ENCODE measurements at regions not wholly inside any gene's neighbourhood (a gene's known extent, or its start where the extent isn't known, plus 50 kb on each side); places are given as distances from the start of the nearest gene placed in this dataset.

DNA sequence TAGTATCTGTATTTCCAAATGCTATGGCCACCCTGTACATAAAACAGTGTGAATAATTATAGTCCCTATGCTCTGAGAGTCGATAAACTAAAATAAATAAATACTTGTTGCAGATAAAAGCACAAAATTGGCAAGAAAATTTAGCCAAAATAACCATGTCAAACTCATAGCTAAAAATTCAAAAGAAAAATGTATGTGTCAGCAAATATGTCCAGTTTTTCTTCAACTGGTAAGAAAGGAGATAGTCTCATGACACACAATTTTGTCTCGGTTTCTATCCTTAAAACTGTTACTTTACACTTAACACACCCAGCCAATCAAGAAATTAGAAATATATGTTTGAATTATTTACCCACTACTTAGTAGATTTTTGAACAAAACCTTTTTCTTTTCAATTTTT is 145.6 kb upstream of the FSCB start:
- Histone ChIP-seq H3K9me1 (ENCODE audit: control insufficient read depth, insufficient read depth, low read length) (no peaks in the 10 kb centered on the region), H4K20me1 (replicated peaks; ENCODE audit: control insufficient read depth, insufficient read depth, low read length) (no peaks in the 10 kb centered on the region), H3K79me2 (ENCODE audit: control insufficient read depth, insufficient read depth, low read length) (no peaks in the 10 kb centered on the region), H3K4me2 (ENCODE audit: insufficient read depth, low read length) (no peak overlapping the region), H3K27ac (ENCODE audit: extremely low read depth, low read depth, low read length) (no peak overlapping the region), H3K27me3 (ENCODE audit: control insufficient read depth in 2 of 2, insufficient read depth in 2 of 2, low read length in 2 of 2) (no peaks in the 10 kb centered on the region), H2AFZ (ENCODE audit: low read depth, low read length) (no peak overlapping the region), H3K4me1 (replicated peaks in 1 of 2; ENCODE audit: control insufficient read depth in 2 of 2, insufficient read depth in 2 of 2, low read length in 2 of 2) (no peaks in the 10 kb centered on the region), H3K4me3 (no peak overlapping the region), H3K36me3 (ENCODE audit: control insufficient read depth, insufficient read depth, low read length) (no peaks in the 10 kb centered on the region), H3K9ac (ENCODE audit: insufficient read depth in 1 of 2, low read depth in 2 of 2, low read length in 2 of 2) (no peak overlapping the region), H3K9me3 (replicated peaks; ENCODE audit: control insufficient read depth, insufficient read depth, low read depth, low read length) (no peaks in the 10 kb centered on the region)
- in situ Hi-C loops (cut with MboI) (no loop called here), intact Hi-C loops (cut with micrococcal nuclease) (no loop called here)
- ATAC-seq (no peak), DNase-seq (ENCODE audit: extremely low read depth in 1 of 4, low spot score in 3 of 4) (no peak), FAIRE-seq (no peak)
- no TSS peak for BruUV-seq (replicated peaks)
- ChIA-PET POLR2A (no interaction called here), CTCF (ENCODE audit: low intra/inter-chr PET ratio) (no interaction called here)
- TF ChIP-seq HCFC1 (IDR thresholded peaks at IDR 0.05; ENCODE audit: low read depth, low read length) = no peak
- TF ChIP-seq MAFF (IDR thresholded peaks at IDR 0.05; ENCODE audit: low read length) = peak; percentile 70
- no peak for TF ChIP-seq MECOM (CRISPR knock-in tag; IDR thresholded peaks at IDR 0.05)
- TF ChIP-seq C11orf30 (IDR thresholded peaks at IDR 0.05; ENCODE audit: low read depth) = peak; percentile 22; the same call in 1 of the 2 replicates
- peak; percentile 65 for TF ChIP-seq ZNF316 (IDR thresholded peaks at IDR 0.05)
- TF ChIP-seq MAFK (IDR thresholded peaks at IDR 0.05; ENCODE audit: low read length) = peak; percentile 79
- no peak for TF ChIP-seq SMAD2 (IDR thresholded peaks at IDR 0.05; ENCODE audit: low read depth, low read length)
- TF ChIP-seq MAFG (tag; conservative IDR thresholded peaks at IDR 0.05) = peak; percentile 47
- WGBS (ENCODE audit: insufficient coverage, low coverage, missing lambda C conversion rate) = 0% methylated on average over 2 of the region's 2 CpGs

DNA sequence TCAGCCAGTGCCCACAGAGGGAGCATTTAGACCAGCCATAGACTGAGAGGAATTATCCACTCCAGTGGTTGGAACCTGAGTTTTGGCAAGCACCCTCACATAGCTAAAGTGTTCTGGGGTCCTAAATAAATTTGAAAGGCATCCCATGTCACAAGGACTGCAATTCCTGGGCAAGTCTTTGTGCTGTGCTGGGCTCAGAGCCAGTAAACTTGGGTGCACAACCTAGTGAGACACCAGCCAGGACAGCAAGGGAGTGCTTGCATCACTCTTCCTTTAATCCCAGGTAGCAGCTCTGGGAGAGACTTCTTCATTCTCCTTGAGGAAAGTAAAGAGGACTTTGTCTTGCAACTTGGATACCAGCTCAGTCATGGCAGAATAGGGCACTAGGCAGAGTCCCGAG is 142.0 kb upstream of the FSCB start:
- H3K79me2 ChIP-seq (ENCODE audit: control insufficient read depth, insufficient read depth, low read length) = no peaks in the 10 kb centered on the region
- in situ Hi-C loops (cut with MboI) (no loop called here), intact Hi-C loops (cut with micrococcal nuclease) (no loop called here)
- FAIRE-seq (no peak), ATAC-seq (no peak), DNase-seq (ENCODE audit: extremely low read depth in 1 of 4, low spot score in 3 of 4) (no peak)
- no peaks in the 10 kb centered on the region for H3K9me3 ChIP-seq (replicated peaks; ENCODE audit: control insufficient read depth, insufficient read depth, low read depth, low read length)
- no peaks in the 10 kb centered on the region for H4K20me1 ChIP-seq (replicated peaks; ENCODE audit: control insufficient read depth, insufficient read depth, low read length)
- no peaks in the 10 kb centered on the region for H3K4me1 ChIP-seq (replicated peaks in 1 of 2; ENCODE audit: control insufficient read depth in 2 of 2, insufficient read depth in 2 of 2, low read length in 2 of 2)
- POLR2A ChIA-PET = no interaction called here
- no peak overlapping the region for H3K4me3 ChIP-seq
- H3K36me3 ChIP-seq (ENCODE audit: control insufficient read depth, insufficient read depth, low read length) = no peaks in the 10 kb centered on the region
- H3K4me2 ChIP-seq (ENCODE audit: insufficient read depth, low read length) = no peak overlapping the region
- H3K9ac ChIP-seq (ENCODE audit: insufficient read depth in 1 of 2, low read depth in 2 of 2, low read length in 2 of 2) = no peak overlapping the region
- WGBS (ENCODE audit: insufficient coverage, low coverage, missing lambda C conversion rate) = 0% methylated on average over 1 of the region's 1 CpG
- no peaks in the 10 kb centered on the region for H3K27me3 ChIP-seq (ENCODE audit: control insufficient read depth in 2 of 2, insufficient read depth in 2 of 2, low read length in 2 of 2)
- CTCF ChIA-PET (ENCODE audit: low intra/inter-chr PET ratio) = no interaction called here
- no TSS peak for BruUV-seq (replicated peaks)
- no peaks in the 10 kb centered on the region for H3K9me1 ChIP-seq (ENCODE audit: control insufficient read depth, insufficient read depth, low read length)
- H2AFZ ChIP-seq (ENCODE audit: low read depth, low read length) = no peak overlapping the region
- no peak overlapping the region for H3K27ac ChIP-seq (ENCODE audit: extremely low read depth, low read depth, low read length)
- TF ChIP-seq, protein P1, sequence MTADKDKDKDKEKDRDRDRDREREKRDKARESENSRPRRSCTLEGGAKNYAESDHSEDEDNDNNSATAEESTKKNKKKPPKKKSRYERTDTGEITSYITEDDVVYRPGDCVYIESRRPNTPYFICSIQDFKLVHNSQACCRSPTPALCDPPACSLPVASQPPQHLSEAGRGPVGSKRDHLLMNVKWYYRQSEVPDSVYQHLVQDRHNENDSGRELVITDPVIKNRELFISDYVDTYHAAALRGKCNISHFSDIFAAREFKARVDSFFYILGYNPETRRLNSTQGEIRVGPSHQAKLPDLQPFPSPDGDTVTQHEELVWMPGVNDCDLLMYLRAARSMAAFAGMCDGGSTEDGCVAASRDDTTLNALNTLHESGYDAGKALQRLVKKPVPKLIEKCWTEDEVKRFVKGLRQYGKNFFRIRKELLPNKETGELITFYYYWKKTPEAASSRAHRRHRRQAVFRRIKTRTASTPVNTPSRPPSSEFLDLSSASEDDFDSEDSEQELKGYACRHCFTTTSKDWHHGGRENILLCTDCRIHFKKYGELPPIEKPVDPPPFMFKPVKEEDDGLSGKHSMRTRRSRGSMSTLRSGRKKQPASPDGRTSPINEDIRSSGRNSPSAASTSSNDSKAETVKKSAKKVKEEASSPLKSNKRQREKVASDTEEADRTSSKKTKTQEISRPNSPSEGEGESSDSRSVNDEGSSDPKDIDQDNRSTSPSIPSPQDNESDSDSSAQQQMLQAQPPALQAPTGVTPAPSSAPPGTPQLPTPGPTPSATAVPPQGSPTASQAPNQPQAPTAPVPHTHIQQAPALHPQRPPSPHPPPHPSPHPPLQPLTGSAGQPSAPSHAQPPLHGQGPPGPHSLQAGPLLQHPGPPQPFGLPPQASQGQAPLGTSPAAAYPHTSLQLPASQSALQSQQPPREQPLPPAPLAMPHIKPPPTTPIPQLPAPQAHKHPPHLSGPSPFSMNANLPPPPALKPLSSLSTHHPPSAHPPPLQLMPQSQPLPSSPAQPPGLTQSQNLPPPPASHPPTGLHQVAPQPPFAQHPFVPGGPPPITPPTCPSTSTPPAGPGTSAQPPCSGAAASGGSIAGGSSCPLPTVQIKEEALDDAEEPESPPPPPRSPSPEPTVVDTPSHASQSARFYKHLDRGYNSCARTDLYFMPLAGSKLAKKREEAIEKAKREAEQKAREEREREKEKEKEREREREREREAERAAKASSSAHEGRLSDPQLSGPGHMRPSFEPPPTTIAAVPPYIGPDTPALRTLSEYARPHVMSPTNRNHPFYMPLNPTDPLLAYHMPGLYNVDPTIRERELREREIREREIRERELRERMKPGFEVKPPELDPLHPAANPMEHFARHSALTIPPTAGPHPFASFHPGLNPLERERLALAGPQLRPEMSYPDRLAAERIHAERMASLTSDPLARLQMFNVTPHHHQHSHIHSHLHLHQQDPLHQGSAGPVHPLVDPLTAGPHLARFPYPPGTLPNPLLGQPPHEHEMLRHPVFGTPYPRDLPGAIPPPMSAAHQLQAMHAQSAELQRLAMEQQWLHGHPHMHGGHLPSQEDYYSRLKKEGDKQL (CRISPR knock-in tag; IDR thresholded peaks at IDR 0.05; ENCODE audit: borderline replicate concordance) = no peak
- no peak for TF ChIP-seq SRSF9 (IDR thresholded peaks at IDR 0.05; ENCODE audit: borderline replicate concordance, low read depth, low read length)
- no peak for TF ChIP-seq ZEB2 (IDR thresholded peaks at IDR 0.05)
- no peak for TF ChIP-seq SLC30A9 (CRISPR knock-in tag; IDR thresholded peaks at IDR 0.05)
- no peak for TF ChIP-seq ZNF445 (CRISPR knock-in tag; IDR thresholded peaks at IDR 0.05; ENCODE audit: low read depth)
- TF ChIP-seq MYC (IDR thresholded peaks at IDR 0.05; ENCODE audit: low read depth, low read length) = no peak
- TF ChIP-seq MYC (CRISPR knock-in tag; IDR thresholded peaks at IDR 0.05; ENCODE audit: borderline replicate concordance, low read depth) = no peak

Data from K562 (cell line).